Stomach (tissue), 4 donors: ENCODE measurements at regions not wholly inside any gene's neighbourhood (a gene's known extent, or its start where the extent isn't known, plus 50 kb on each side); places are given as distances from the start of the nearest gene placed in this dataset.

Experiments
- CTCF ChIP-seq, 7 experiments: fragments of 450-650 bp in 4 of 7; fragments of 200-600 bp in 3 of 7; sonication (generic) in 3 of 7; IDR thresholded peaks; one replicate each; pipeline ENCODE4 v1.5.1; 2016 to 2019; ENCODE audit warnings: antibody characterized with exemption in 7 of 7, control low read depth in 2 of 7, mild to moderate bottlenecking in 1 of 7
- POLR2A ChIP-seq, 4 donors: fragments of 450-650 bp; IDR thresholded peaks; one replicate each; pipeline ENCODE4 v1.6.1; 2016; ENCODE audit warnings: antibody characterized with exemption in 4 of 4, control low read depth in 2 of 4, mild to moderate bottlenecking in 1 of 4, moderate library complexity in 1 of 4

- TF ChIP-seq POLR2A (IDR thresholded peaks at IDR 0.05) (no peak), CTCF (IDR thresholded peaks at IDR 0.05) (no peak)
These were observed 165.9 kb upstream of the AGTR1 start for GRCh38 chr3:148531836-148532235.
